ENCODE measurements at regions not wholly inside any gene's neighbourhood (a gene's known extent, or its start where the extent isn't known, plus 50 kb on each side); places are given as distances from the start of the nearest gene placed in this dataset.

GRCh38 chr22:49594078-49594477 is 233.6 kb downstream of the BRD1 start:
- Histone ChIP-seq H3K36me3 (ENCODE audit: control insufficient read depth, insufficient read depth, low read length) (peaks cover 10% of the 10 kb centered on the region), H3K27me3 (replicated peaks; ENCODE audit: control insufficient read depth, insufficient read depth, low read length) (no peaks in the 10 kb centered on the region), H3K4me3 (replicated peaks; ENCODE audit: low read depth, low read length) (no peak overlapping the region)
- no peak for TF ChIP-seq CTCF (IDR thresholded peaks at IDR 0.05; ENCODE audit: insufficient read depth, low read length, poor library complexity, severe bottlenecking)
- DNase-seq (ENCODE audit: extremely low read depth, insufficient read length): no peak

DNA sequence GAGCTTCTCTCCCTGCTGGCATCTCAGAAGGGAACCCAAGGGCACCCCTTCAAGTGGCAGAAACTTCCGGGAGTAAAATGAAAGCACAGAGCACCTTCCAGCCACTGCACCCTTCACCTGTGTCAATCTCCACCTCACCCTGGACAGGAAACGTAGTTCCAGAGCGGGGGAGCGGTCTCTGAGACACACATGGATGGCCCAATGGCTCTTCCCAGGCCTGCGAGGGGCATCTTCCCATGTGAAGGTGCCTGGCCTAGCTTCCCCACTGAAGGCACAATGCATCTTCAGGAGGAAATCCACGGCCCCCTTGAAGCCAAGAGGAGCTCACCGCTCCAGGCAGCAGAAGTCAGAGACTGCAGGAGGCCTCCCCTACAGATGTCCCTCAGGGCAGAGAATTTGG is 234.2 kb downstream of the BRD1 start:
- TF ChIP-seq CTCF (IDR thresholded peaks at IDR 0.05; ENCODE audit: insufficient read depth, low read length, poor library complexity, severe bottlenecking): no peak
- DNase-seq (ENCODE audit: extremely low read depth, insufficient read length): no peak

DNA sequence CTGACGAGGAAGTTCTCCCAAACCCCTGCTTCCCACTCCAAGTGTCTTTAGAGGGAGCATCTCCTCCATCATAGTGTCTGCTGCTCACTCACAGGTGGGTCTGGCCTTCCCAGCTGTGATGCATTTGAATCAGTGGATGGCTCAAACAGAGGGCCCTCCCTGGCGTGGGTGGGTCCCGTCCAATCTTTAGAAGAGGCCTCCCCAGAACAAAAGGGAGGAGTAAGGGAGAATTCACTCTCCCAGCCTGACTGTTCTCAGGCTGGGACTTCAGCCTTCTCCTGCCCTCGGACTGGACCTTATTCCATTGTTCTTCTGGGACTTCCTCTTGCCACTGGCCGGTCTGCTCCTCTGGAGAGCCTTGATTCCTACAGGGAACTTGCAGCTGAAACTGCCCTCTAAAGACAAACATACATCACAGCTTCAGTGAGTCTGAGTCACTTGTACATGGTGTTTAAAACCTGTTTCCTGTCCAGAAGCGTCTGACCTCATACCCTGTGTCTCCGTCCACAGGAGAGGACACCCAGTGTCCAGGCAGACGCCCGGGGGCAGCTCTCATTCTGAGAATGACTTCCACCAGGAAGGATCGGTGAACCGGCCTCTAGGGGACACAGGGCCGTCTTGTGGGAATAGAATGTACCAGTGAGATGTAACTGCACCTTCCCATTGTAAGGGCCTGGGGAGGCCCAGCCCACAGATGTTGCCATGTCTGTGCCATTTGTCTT is 234.7 kb downstream of the BRD1 start:
- DNase-seq (ENCODE audit: extremely low read depth, insufficient read length): no peak
- TF ChIP-seq CTCF (IDR thresholded peaks at IDR 0.05; ENCODE audit: insufficient read depth, low read length, poor library complexity, severe bottlenecking): no peak
- H3K4me3 ChIP-seq (replicated peaks; ENCODE audit: low read depth, low read length): no peak overlapping the region
- H3K36me3 ChIP-seq (ENCODE audit: control insufficient read depth, insufficient read depth, low read length): peaks cover 10% of the 10 kb centered on the region
- no peaks in the 10 kb centered on the region for H3K27me3 ChIP-seq (replicated peaks; ENCODE audit: control insufficient read depth, insufficient read depth, low read length)

More for the DNA sequence above, 234.2 kb downstream of the BRD1 start:
- Histone ChIP-seq H3K27me3 (replicated peaks; ENCODE audit: control insufficient read depth, insufficient read depth, low read length) (no peaks in the 10 kb centered on the region), H3K36me3 (ENCODE audit: control insufficient read depth, insufficient read depth, low read length) (peaks cover 10% of the 10 kb centered on the region), H3K4me3 (replicated peaks; ENCODE audit: low read depth, low read length) (no peak overlapping the region)

GRCh38 chr22:49590851-49591445 is 236.7 kb downstream of the BRD1 start:
- no peak for TF ChIP-seq CTCF (IDR thresholded peaks at IDR 0.05; ENCODE audit: insufficient read depth, low read length, poor library complexity, severe bottlenecking)
- no peak overlapping the region for H3K4me3 ChIP-seq (replicated peaks; ENCODE audit: low read depth, low read length)
- no peaks in the 10 kb centered on the region for H3K27me3 ChIP-seq (replicated peaks; ENCODE audit: control insufficient read depth, insufficient read depth, low read length)
- H3K36me3 ChIP-seq (ENCODE audit: control insufficient read depth, insufficient read depth, low read length): peaks cover 16% of the 10 kb centered on the region
- DNase-seq (ENCODE audit: extremely low read depth, insufficient read length): no peak

- TF ChIP-seq CTCF (IDR thresholded peaks at IDR 0.05; ENCODE audit: insufficient read depth, low read length, poor library complexity, severe bottlenecking): no peak
- Histone ChIP-seq H3K36me3 (ENCODE audit: control insufficient read depth, insufficient read depth, low read length) (peaks cover 14% of the 10 kb centered on the region), H3K27me3 (replicated peaks; ENCODE audit: control insufficient read depth, insufficient read depth, low read length) (no peaks in the 10 kb centered on the region), H3K4me3 (replicated peaks; ENCODE audit: low read depth, low read length) (no peak overlapping the region)
- DNase-seq (ENCODE audit: extremely low read depth, insufficient read length): no peak
Observed at GRCh38 chr22:49590381-49590780, 237.3 kb downstream of the BRD1 start.
